ENCODE measurements at regions not wholly inside any gene's neighbourhood (a gene's known extent, or its start where the extent isn't known, plus 50 kb on each side); places are given as distances from the start of the nearest gene placed in this dataset.

DNA sequence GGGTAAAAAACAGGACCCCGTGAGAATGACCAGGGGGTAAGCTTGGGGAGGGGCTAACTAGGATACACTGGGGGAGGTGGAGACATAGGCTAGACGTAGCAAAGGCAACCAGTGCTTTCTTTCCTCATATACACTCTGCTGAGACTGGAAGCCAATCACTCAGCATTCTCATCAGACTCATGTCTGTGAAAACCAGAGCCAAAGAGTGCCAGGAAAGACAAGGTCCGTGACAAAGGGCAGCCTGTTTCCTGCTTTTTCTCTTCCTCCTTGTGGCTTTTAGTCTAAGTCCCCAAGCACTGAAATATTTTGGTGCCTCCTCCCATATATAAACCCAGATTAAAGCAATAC, 97.9 kb upstream of the NEDD9 start:
- TF ChIP-seq, protein P1, sequence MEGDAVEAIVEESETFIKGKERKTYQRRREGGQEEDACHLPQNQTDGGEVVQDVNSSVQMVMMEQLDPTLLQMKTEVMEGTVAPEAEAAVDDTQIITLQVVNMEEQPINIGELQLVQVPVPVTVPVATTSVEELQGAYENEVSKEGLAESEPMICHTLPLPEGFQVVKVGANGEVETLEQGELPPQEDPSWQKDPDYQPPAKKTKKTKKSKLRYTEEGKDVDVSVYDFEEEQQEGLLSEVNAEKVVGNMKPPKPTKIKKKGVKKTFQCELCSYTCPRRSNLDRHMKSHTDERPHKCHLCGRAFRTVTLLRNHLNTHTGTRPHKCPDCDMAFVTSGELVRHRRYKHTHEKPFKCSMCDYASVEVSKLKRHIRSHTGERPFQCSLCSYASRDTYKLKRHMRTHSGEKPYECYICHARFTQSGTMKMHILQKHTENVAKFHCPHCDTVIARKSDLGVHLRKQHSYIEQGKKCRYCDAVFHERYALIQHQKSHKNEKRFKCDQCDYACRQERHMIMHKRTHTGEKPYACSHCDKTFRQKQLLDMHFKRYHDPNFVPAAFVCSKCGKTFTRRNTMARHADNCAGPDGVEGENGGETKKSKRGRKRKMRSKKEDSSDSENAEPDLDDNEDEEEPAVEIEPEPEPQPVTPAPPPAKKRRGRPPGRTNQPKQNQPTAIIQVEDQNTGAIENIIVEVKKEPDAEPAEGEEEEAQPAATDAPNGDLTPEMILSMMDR (IDR thresholded peaks at IDR 0.05): no peak
- TF ChIP-seq POLR2AphosphoS5 (IDR thresholded peaks at IDR 0.05): peak in 1 of 2 donors; percentile 46
- no peak for TF ChIP-seq POLR2A (IDR thresholded peaks at IDR 0.05)
- peak in 1 of 4 donors; percentile 6 for TF ChIP-seq EP300 (IDR thresholded peaks at IDR 0.05)

All from upper lobe of left lung (tissue), 4 donors.